ENCODE measurements at regions not wholly inside any gene's neighbourhood (a gene's known extent, or its start where the extent isn't known, plus 50 kb on each side); places are given as distances from the start of the nearest gene placed in this dataset.

GRCh38 chr7:106752367-106752766 is 91.4 kb upstream of the CCDC71L start:
- TF ChIP-seq POLR2AphosphoS5 (IDR thresholded peaks at IDR 0.05) (no peak), CTCF (IDR thresholded peaks at IDR 0.05) (no peak), POLR2A (IDR thresholded peaks at IDR 0.05) (no peak)

Data from gastroesophageal sphincter (tissue), 3 donors.